WTC11 (cell line): ENCODE measurements at regions not wholly inside any gene's neighbourhood (a gene's known extent, or its start where the extent isn't known, plus 50 kb on each side); places are given as distances from the start of the nearest gene placed in this dataset.

ENCODE experiments used
- ATAC-seq: fragments of 200-7000 bp; cut with Tn5 transposase; 2 replicates; pipeline ENCODE4 v1.10.0; 2021; ENCODE audit warnings: mild to moderate bottlenecking, moderate library complexity
- CTCF ChIA-PET: fragments of 300-600 bp; sonication (Branson Sonifier 250); formaldehyde crosslinking; loops from one replicate; lab custom pipeline; 2021; ENCODE audit warnings: antibody characterized with exemption; lab: Charles Lee
- POLR2A ChIA-PET: fragments of 350-600 bp; sonication (Branson Sonifier 250); formaldehyde crosslinking; loops from one replicate; lab custom pipeline; 2021; ENCODE audit warnings: antibody characterized with exemption; lab: Charles Lee
- DNase-seq: peaks from one replicate; pipeline ENCODE4 v3.0.0; 2021; ENCODE audit warnings: low spot score
- H3K27ac Mint-ChIP-seq: 2 replicates; pipeline ENCODE4 v1.8.0; 2021; ENCODE audit warnings: mixed read lengths
- H3K27me3 Mint-ChIP-seq: 2 replicates; pipeline ENCODE4 v1.8.0; 2021; ENCODE audit warnings: low read depth, mild to moderate bottlenecking, moderate library complexity, mixed read lengths
- H3K36me3 Mint-ChIP-seq: 2 replicates; pipeline ENCODE4 v1.8.0; 2021; ENCODE audit warnings: mixed read lengths
- H3K4me1 Mint-ChIP-seq: 2 replicates; pipeline ENCODE4 v1.8.0; 2022; ENCODE audit warnings: mixed read lengths
- H3K4me3 Mint-ChIP-seq: 2 replicates; pipeline ENCODE4 v1.8.0; 2021; ENCODE audit warnings: mild to moderate bottlenecking, moderate library complexity, mixed read lengths
- H3K9me3 Mint-ChIP-seq: 2 replicates; pipeline ENCODE4 v1.8.0; 2021; ENCODE audit warnings: mixed read lengths
- ATF1 ChIP-seq: sonication (generic); formaldehyde crosslinking; IDR thresholded peaks from 2 replicates; pipeline ENCODE4 v1.8.1; 2023; ENCODE audit warnings: mild to moderate bottlenecking, moderate library complexity, missing genetic modification reagents
- ATF6 ChIP-seq: sonication (generic); formaldehyde crosslinking; IDR thresholded peaks from 2 replicates; pipeline ENCODE4 v1.8.1; 2023; ENCODE audit warnings: mild to moderate bottlenecking, missing genetic modification reagents
- CBFB ChIP-seq: sonication (generic); formaldehyde crosslinking; IDR thresholded peaks from 2 replicates; pipeline ENCODE4 v1.8.1; 2022; ENCODE audit warnings: mild to moderate bottlenecking, low read depth, missing genetic modification reagents
- FOXK1 ChIP-seq: sonication (generic); formaldehyde crosslinking; IDR thresholded peaks from 2 replicates; pipeline ENCODE4 v1.8.0; 2022; ENCODE audit warnings: mild to moderate bottlenecking, moderate library complexity, missing genetic modification reagents
- GABPB1 ChIP-seq: sonication (generic); formaldehyde crosslinking; IDR thresholded peaks from 2 replicates; pipeline ENCODE4 v1.8.1; 2023; ENCODE audit warnings: mild to moderate bottlenecking, missing genetic modification reagents
- GRHL2 ChIP-seq: fragments of 250-450 bp; sonication (Bioruptor Pico); IDR thresholded peaks from 2 replicates; pipeline ENCODE4 v1.8.0; 2022; ENCODE audit warnings: mild to moderate bottlenecking, moderate library complexity; ENCODE audit not compliant: insufficient replicate concordance, severe bottlenecking
- GTF2I ChIP-seq: fragments of 250-450 bp; sonication (Bioruptor Pico); conservative IDR thresholded peaks from 2 replicates; pipeline ENCODE4 v1.4.0; 2021; ENCODE audit warnings: mild to moderate bottlenecking
- HMGA2 ChIP-seq: fragments of 250-450 bp; sonication (Bioruptor Pico); IDR thresholded peaks from 2 replicates; pipeline ENCODE4 v1.4.0; 2021; ENCODE audit warnings: mild to moderate bottlenecking, moderate library complexity
- NFE2L1 ChIP-seq: sonication (generic); formaldehyde crosslinking; IDR thresholded peaks from 2 replicates; pipeline ENCODE4 v1.8.1; 2023; ENCODE audit warnings: missing genetic modification reagents
- NR1H2 ChIP-seq: sonication (generic); formaldehyde crosslinking; IDR thresholded peaks from 2 replicates; pipeline ENCODE4 v1.9.0; 2021; ENCODE audit warnings: mild to moderate bottlenecking, moderate library complexity, missing genetic modification reagents
- RELA ChIP-seq: sonication (generic); formaldehyde crosslinking; IDR thresholded peaks from 2 replicates; pipeline ENCODE4 v1.8.1; 2022; ENCODE audit warnings: missing genetic modification reagents, mild to moderate bottlenecking, borderline replicate concordance
- ZBTB21 ChIP-seq: sonication (generic); formaldehyde crosslinking; IDR thresholded peaks from 2 replicates; pipeline ENCODE4 v1.8.1; 2023; ENCODE audit warnings: mild to moderate bottlenecking, missing genetic modification reagents, borderline replicate concordance
- ZNF232 ChIP-seq: sonication (generic); formaldehyde crosslinking; IDR thresholded peaks from 2 replicates; pipeline ENCODE4 v1.8.0; 2022; ENCODE audit warnings: mild to moderate bottlenecking, missing genetic modification reagents
- ZNF263 ChIP-seq: sonication (generic); formaldehyde crosslinking; IDR thresholded peaks from 2 replicates; pipeline ENCODE4 v1.8.1; 2022; ENCODE audit warnings: low read depth, mild to moderate bottlenecking, moderate library complexity, missing genetic modification reagents
- ZNF317 ChIP-seq: sonication (generic); formaldehyde crosslinking; IDR thresholded peaks from 2 replicates; pipeline ENCODE4 v1.8.1; 2023; ENCODE audit warnings: low read depth, mild to moderate bottlenecking, moderate library complexity, missing genetic modification reagents, borderline replicate concordance
- ZNF512 ChIP-seq: sonication (generic); formaldehyde crosslinking; IDR thresholded peaks from 2 replicates; pipeline ENCODE4 v1.8.1; 2022; ENCODE audit warnings: missing genetic modification reagents, borderline replicate concordance
- ZNF532 ChIP-seq: fragments of 250-450 bp; sonication (Bioruptor Pico); IDR thresholded peaks from 2 replicates; pipeline ENCODE4 v1.9.0; 2021; ENCODE audit warnings: mild to moderate bottlenecking, borderline replicate concordance
- ZSCAN18 ChIP-seq: fragments of 250-450 bp; sonication (Bioruptor Pico); IDR thresholded peaks from 2 replicates; pipeline ENCODE4 v2.1.2; 2022; ENCODE audit warnings: mild to moderate bottlenecking, moderate library complexity
- TF ChIP-seq, protein P1 (sequence below): sonication (generic); formaldehyde crosslinking; IDR thresholded peaks from 2 replicates; pipeline ENCODE4 v1.8.1; 2023; ENCODE audit warnings: mild to moderate bottlenecking, missing genetic modification reagents, moderate library complexity
- TF ChIP-seq, protein P2 (sequence below): sonication (generic); formaldehyde crosslinking; IDR thresholded peaks from 2 replicates; pipeline ENCODE4 v1.8.0; 2022; ENCODE audit warnings: mild to moderate bottlenecking, missing genetic modification reagents
- TF ChIP-seq, protein P3 (sequence below): sonication (generic); formaldehyde crosslinking; conservative IDR thresholded peaks from 2 replicates; pipeline ENCODE4 v1.8.1; 2023; ENCODE audit warnings: mild to moderate bottlenecking, low read depth, missing genetic modification reagents, moderate library complexity

- H3K9me3 Mint-ChIP-seq, result no peaks in the 10 kb centered on the region
- no peak overlapping the region for H3K27ac Mint-ChIP-seq
- DNase-seq, result no peak
- H3K27me3 Mint-ChIP-seq, result peaks cover 3% of the 10 kb centered on the region; the same call in 1 of the 2 replicates
- H3K36me3 Mint-ChIP-seq, result no peaks in the 10 kb centered on the region
- ChIA-PET POLR2A (no interaction called here), CTCF (interaction anchor here (1.4 kb wide), 1 partner anchor 43 kb away, joined by 4 read pairs; no protein-coding TSS in a partner anchor)
- no peak for ATAC-seq
- H3K4me1 Mint-ChIP-seq, result no peaks in the 10 kb centered on the region
- TF ChIP-seq ZBTB21 (no peak), FOXK1 (CRISPR knock-in tag) (no peak), NR1H2 (no peak), GRHL2 (no peak), NFE2L1 (no peak), ZNF232 (no peak), GTF2I (CRISPR knock-in tag) (no peak), CBFB (CRISPR knock-in tag) (no peak), GABPB1 (CRISPR knock-in tag) (no peak), ZNF512 (CRISPR knock-in tag) (no peak), ZNF317 (no peak), ZNF263 (no peak), ZSCAN18 (no peak), ZNF532 (no peak), HMGA2 (CRISPR knock-in tag) (no peak)
- TF ChIP-seq, protein P1, sequence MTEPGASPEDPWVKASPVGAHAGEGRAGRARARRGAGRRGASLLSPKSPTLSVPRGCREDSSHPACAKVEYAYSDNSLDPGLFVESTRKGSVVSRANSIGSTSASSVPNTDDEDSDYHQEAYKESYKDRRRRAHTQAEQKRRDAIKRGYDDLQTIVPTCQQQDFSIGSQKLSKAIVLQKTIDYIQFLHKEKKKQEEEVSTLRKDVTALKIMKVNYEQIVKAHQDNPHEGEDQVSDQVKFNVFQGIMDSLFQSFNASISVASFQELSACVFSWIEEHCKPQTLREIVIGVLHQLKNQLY, result no peak
- TF ChIP-seq, protein P2, sequence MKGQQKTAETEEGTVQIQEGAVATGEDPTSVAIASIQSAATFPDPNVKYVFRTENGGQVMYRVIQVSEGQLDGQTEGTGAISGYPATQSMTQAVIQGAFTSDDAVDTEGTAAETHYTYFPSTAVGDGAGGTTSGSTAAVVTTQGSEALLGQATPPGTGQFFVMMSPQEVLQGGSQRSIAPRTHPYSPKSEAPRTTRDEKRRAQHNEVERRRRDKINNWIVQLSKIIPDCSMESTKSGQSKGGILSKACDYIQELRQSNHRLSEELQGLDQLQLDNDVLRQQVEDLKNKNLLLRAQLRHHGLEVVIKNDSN (CRISPR knock-in tag), result no peak
- H3K4me3 Mint-ChIP-seq, result no peak overlapping the region
Measured at GRCh38 chr12:29030006-29030405, 119.1 kb upstream of the FAR2 start.

- DNase-seq (no peak), ATAC-seq (no peak)
- Mint-ChIP-seq H3K27me3 (peaks cover 3% of the 10 kb centered on the region; the same call in 1 of the 2 replicates), H3K4me1 (no peaks in the 10 kb centered on the region), H3K9me3 (peaks cover 5% of the 10 kb centered on the region; the same call in 1 of the 2 replicates), H3K27ac (no peak overlapping the region), H3K36me3 (no peaks in the 10 kb centered on the region), H3K4me3 (no peak overlapping the region)
- ChIA-PET POLR2A (no interaction called here), CTCF (no interaction called here)
- no peak for TF ChIP-seq ATF6 (CRISPR knock-in tag)
- TF ChIP-seq ATF1 (CRISPR knock-in tag), result no peak
- TF ChIP-seq, protein P1, result no peak
- TF ChIP-seq, protein P3, sequence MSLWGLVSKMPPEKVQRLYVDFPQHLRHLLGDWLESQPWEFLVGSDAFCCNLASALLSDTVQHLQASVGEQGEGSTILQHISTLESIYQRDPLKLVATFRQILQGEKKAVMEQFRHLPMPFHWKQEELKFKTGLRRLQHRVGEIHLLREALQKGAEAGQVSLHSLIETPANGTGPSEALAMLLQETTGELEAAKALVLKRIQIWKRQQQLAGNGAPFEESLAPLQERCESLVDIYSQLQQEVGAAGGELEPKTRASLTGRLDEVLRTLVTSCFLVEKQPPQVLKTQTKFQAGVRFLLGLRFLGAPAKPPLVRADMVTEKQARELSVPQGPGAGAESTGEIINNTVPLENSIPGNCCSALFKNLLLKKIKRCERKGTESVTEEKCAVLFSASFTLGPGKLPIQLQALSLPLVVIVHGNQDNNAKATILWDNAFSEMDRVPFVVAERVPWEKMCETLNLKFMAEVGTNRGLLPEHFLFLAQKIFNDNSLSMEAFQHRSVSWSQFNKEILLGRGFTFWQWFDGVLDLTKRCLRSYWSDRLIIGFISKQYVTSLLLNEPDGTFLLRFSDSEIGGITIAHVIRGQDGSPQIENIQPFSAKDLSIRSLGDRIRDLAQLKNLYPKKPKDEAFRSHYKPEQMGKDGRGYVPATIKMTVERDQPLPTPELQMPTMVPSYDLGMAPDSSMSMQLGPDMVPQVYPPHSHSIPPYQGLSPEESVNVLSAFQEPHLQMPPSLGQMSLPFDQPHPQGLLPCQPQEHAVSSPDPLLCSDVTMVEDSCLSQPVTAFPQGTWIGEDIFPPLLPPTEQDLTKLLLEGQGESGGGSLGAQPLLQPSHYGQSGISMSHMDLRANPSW, result no peak
- no peak for TF ChIP-seq RELA
- no peak for TF ChIP-seq ZNF317
Measured at GRCh38 chr12:29032446-29032845, 116.6 kb upstream of the FAR2 start.
